ENCODE measurements at regions not wholly inside any gene's neighbourhood (a gene's known extent, or its start where the extent isn't known, plus 50 kb on each side); places are given as distances from the start of the nearest gene placed in this dataset.
"Not testable (repeated sequence)": the region's sequence is repeated elsewhere in the genome, so short reads cannot be mapped to it uniquely, and the experiment has no call there.

DNA sequence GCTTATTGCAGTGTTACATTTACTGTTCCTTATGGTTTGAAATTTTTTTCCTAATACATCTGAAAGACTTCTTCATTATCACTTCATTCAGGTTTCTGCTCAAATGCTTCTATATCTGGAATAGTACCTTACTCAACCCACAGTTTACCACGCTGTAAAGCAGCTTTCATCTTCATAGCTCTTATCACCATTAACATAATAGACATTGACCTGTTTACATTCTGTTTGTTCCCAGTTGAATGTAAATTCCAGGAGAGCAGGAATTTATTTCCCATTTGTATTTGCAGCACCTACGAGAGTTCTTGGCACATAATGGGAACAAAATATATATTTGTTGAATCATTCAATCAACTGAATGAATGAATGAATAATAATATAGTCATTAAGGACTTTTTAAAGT, 844.6 kb upstream of the ROBO1 start:
- no peak for DNase-seq (ENCODE audit: extremely low spot score)
- TF ChIP-seq CTCF (IDR thresholded peaks at IDR 0.05; ENCODE audit: control extremely low read depth, extremely low read depth, low read depth, missing control alignments), result no peak
- ChIA-PET CTCF (no interaction called here), POLR2A (no interaction called here)

- CTCF ChIA-PET; POLR2A ChIA-PET; DNase-seq (ENCODE audit: extremely low spot score): not testable (repeated sequence)
Measured at GRCh38 chr3:80608072-80608471, 840.3 kb upstream of the ROBO1 start.

GRCh38 chr3:80606073-80606472, 838.3 kb upstream of the ROBO1 start:
- TF ChIP-seq CTCF (IDR thresholded peaks at IDR 0.05; ENCODE audit: control extremely low read depth, extremely low read depth, low read depth, missing control alignments), result no peak
- no peak for DNase-seq (ENCODE audit: extremely low spot score)
- POLR2A ChIA-PET, result no interaction called here
- CTCF ChIA-PET, result no interaction called here

- TF ChIP-seq CTCF (IDR thresholded peaks at IDR 0.05; ENCODE audit: control extremely low read depth, extremely low read depth, low read depth, missing control alignments), result no peak
- ChIA-PET POLR2A (no interaction called here), CTCF (no interaction called here)
- no peak for DNase-seq (ENCODE audit: extremely low spot score)
Measured at GRCh38 chr3:80601479-80601878, 833.7 kb upstream of the ROBO1 start.

DNA sequence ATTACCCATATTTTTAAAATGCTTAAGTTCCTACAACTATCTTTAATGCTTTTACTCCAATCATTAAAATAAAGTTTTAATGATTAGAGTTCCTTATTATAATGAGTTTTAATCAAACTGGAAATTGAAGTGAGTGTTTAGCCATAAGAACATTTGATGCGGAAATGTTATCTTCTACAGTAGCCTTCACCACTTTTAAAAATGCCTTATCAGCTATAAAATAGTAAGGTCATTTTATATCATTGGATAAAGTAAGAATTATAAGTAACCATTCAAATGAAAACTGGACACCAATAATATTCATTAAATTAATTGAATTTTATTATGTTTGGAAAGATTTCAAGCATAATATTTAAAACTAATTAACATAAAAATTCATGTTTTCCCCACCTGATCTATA, 825.0 kb upstream of the ROBO1 start:
- DNase-seq (ENCODE audit: extremely low spot score), result no peak
- no peak for TF ChIP-seq CTCF (IDR thresholded peaks at IDR 0.05; ENCODE audit: control extremely low read depth, extremely low read depth, low read depth, missing control alignments)
- ChIA-PET POLR2A (no interaction called here), CTCF (interaction anchor here (1.1 kb wide), 1 partner anchor 33 kb away, joined by 3 read pairs; no protein-coding TSS in a partner anchor)

DNA sequence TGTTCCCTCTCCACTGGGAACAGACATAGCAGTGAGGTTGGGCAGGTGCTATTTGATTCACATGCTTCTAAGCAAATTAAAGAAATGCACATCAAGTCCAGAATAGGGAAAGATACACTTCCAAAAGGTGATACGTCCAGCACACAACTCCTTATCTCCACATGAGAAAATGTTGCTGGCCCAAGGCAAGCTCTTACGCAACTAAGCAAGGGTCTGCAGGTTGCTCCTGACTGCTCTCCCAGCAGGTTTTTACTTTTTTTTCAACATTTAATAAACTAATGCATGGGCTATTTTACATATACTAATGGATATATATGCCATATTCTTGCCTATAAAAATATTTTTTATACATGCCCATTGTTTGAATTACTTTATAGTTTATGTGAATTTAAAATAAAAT, 818.5 kb upstream of the ROBO1 start:
- CTCF ChIA-PET, result no interaction called here
- POLR2A ChIA-PET, result no interaction called here
- no peak for TF ChIP-seq CTCF (IDR thresholded peaks at IDR 0.05; ENCODE audit: control extremely low read depth, extremely low read depth, low read depth, missing control alignments)
- no peak for DNase-seq (ENCODE audit: extremely low spot score)

GRCh38 chr3:80580146-80580545, 812.3 kb upstream of the ROBO1 start:
- CTCF ChIA-PET, result interaction anchor here (0.8 kb wide), 1 partner anchor 17 kb away, joined by 3 read pairs; no protein-coding TSS in a partner anchor

More at GRCh38 chr3:80580146-80580545, 812.3 kb upstream of the ROBO1 start:
- TF ChIP-seq CTCF (IDR thresholded peaks at IDR 0.05; ENCODE audit: control extremely low read depth, extremely low read depth, low read depth, missing control alignments), result no peak
- POLR2A ChIA-PET, result no interaction called here
- no peak for DNase-seq (ENCODE audit: extremely low spot score)
